Lung (tissue), 11 donors: ENCODE measurements at regions not wholly inside any gene's neighbourhood (a gene's known extent, or its start where the extent isn't known, plus 50 kb on each side); places are given as distances from the start of the nearest gene placed in this dataset.

Experiments
- ATAC-seq: fragments of 200-7000 bp; cut with Tn5 transposase; one replicate; pipeline ENCODE4 v1.9.1; 2020; ENCODE audit warnings: moderate number of reproducible peaks; ENCODE audit not compliant: insufficient read depth, low FRiP score
- DNase-seq, 3 donors: peaks; one replicate each; pipeline ENCODE4 v3.0.0-alpha.2; 2013 to 2017
- H3K27ac ChIP-seq, 2 donors: one replicate each; pipeline ENCODE4 v1.5.1; 2013; ENCODE audit warnings: mild to moderate bottlenecking in 2 of 2, moderate library complexity in 2 of 2, control low read depth in 1 of 2, inconsistent platforms in 1 of 2, low read depth in 1 of 2, low read length in 1 of 2
- H3K27me3 ChIP-seq, 3 donors: one replicate each; pipeline ENCODE4 v1.5.1; 2013; ENCODE audit warnings: low read length in 2 of 3; ENCODE audit not compliant: control insufficient read depth in 3 of 3, insufficient read depth in 3 of 3
- H3K36me3 ChIP-seq, 4 donors: one replicate each; pipeline ENCODE4 v1.5.1; 2013; ENCODE audit warnings: low read length in 4 of 4, mild to moderate bottlenecking in 1 of 4, moderate library complexity in 1 of 4; ENCODE audit not compliant: control insufficient read depth in 4 of 4, insufficient read depth in 4 of 4
- H3K4me1 ChIP-seq, 5 donors: one replicate each; pipeline ENCODE4 v1.5.1; 2013; ENCODE audit warnings: low read length in 5 of 5, mild to moderate bottlenecking in 2 of 5, moderate library complexity in 1 of 5; ENCODE audit not compliant: control insufficient read depth in 5 of 5, insufficient read depth in 5 of 5
- H3K4me3 ChIP-seq: one replicate; pipeline ENCODE4 v1.5.1; 2013; ENCODE audit warnings: mild to moderate bottlenecking, control low read depth, moderate library complexity
- H3K9ac ChIP-seq, 2 donors: one replicate each; pipeline ENCODE4 v1.5.1; 2013; ENCODE audit warnings: low read length in 2 of 2, control low read depth in 1 of 2; ENCODE audit not compliant: insufficient read depth in 1 of 2
- H3K9me3 ChIP-seq, 4 donors: one replicate each; pipeline ENCODE4 v1.5.1; 2013; ENCODE audit warnings: low read length in 3 of 4, mild to moderate bottlenecking in 1 of 4, moderate library complexity in 1 of 4; ENCODE audit not compliant: control insufficient read depth in 4 of 4, insufficient read depth in 3 of 4
- WGBS, 2 donors: extraction: QIAGEN DNeasy Blood & Tissue Kit; methylation state at CpG; one replicate each; pipeline ENCODE4 v1.1.7; 2013; 5-methylcytosine and 5-hydroxymethylcytosine counted together
- TF ChIP-seq, protein P1 (sequence below): IDR thresholded peaks from 2 replicates; pipeline ENCODE4 v1.5.1; 2012; ENCODE audit warnings: mild to moderate bottlenecking; ENCODE audit errors: control extremely low read depth, extremely low read depth
- donor health status: control.
- donor health status: control.
- donor health status: Bipolar disorder and iron deficiency.
- donor health status: healthy.
- donor health status: DM: yes; HTN: yes; CAD: no.

DNA sequence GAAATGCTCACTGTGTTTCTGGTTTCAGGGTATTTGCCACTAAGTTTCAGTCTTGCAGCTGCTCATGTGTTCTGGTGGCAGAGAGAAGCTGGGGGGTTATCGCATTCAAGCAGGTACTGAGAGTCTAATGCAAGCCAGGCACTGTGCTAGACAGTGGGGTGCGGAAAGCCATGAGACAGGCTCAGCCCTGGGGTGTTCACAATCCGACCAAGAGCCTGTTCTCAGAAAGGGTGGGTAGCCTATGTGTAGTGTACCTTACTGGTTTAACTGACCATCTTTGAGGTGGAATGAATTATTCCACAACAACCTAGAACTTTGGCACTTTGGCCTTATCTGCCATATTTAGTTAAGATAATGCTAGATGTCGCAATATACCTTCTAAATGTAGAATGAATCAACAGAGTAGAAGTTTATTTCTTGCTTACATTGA lies 55.3 kb upstream of the ROR1 start:
- no peak for ATAC-seq

DNA sequence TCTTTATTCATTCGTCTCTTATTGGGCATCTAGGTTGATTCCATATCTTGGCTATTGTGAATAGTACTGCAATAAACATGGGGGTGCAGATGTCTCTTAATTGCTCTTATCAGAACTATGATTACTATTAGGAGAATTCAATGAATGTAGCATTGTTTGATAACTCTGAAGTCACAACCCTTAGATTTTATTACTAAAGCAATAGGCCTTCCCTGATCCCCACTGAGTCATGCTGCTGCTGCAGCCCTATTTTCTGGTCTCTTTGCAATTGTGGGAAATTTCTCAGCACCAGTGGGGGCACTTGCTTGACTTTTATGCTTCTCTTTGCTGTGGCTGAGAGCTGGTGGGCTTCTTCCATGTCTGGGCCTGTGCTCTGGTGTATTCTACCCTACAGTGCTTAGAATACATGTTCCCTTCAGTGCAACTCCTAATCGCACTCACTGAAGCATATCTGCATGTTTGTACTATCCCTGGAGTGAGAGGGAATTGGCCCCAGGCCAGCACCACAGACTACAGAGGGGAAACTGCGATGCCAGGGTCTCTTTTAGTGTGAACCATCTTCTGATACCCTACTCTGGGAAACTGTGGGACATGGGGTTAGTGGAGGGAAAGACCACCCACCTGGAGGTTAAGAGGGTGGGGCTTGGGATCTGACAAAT lies 52.2 kb upstream of the ROR1 start:
- 71 to 84% methylated on average over 3 of the region's 3 CpGs for WGBS, 2 donors
- ATAC-seq: no peak

More for the DNA sequence above, 55.3 kb upstream of the ROR1 start:
- DNase-seq: no peak
- Histone ChIP-seq H3K27me3 (no peaks in the 10 kb centered on the region), H3K4me3 (no peak overlapping the region), H3K27ac (no peak overlapping the region), H3K9ac (no peak overlapping the region), H3K4me1 (peaks cover 0 to 11% (median 3%) of the 10 kb centered on the region in 5 donors), H3K36me3 (no peaks in the 10 kb centered on the region), H3K9me3 (no peaks in the 10 kb centered on the region)
- TF ChIP-seq, protein P1, sequence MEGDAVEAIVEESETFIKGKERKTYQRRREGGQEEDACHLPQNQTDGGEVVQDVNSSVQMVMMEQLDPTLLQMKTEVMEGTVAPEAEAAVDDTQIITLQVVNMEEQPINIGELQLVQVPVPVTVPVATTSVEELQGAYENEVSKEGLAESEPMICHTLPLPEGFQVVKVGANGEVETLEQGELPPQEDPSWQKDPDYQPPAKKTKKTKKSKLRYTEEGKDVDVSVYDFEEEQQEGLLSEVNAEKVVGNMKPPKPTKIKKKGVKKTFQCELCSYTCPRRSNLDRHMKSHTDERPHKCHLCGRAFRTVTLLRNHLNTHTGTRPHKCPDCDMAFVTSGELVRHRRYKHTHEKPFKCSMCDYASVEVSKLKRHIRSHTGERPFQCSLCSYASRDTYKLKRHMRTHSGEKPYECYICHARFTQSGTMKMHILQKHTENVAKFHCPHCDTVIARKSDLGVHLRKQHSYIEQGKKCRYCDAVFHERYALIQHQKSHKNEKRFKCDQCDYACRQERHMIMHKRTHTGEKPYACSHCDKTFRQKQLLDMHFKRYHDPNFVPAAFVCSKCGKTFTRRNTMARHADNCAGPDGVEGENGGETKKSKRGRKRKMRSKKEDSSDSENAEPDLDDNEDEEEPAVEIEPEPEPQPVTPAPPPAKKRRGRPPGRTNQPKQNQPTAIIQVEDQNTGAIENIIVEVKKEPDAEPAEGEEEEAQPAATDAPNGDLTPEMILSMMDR: no peak
- WGBS, 2 donors: 94 to 96% methylated on average over 4 of the region's 4 CpGs

DNA sequence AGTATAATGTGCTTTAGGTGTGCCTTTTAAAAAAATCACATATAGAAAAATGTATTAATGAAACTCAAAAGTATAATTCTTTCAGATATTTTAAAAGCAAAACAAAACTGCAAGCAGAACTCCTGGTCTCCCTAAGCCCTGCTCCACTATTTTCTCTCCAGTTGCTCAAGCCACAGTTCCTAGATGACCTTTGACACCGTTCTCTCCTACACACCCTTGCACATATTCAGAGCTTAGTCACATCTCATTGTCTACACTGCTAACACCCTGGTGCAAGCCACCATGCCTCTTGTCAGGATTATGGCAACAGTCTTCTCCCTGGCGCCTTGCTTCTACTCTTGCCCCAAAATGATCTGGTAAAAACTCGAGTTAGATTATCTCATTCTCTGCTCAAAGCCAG lies 50.2 kb upstream of the ROR1 start:
- WGBS, 2 donors: 57 to 59% methylated on average over 3 of the region's 3 CpGs
- Histone ChIP-seq H3K36me3 (no peaks in the 10 kb centered on the region), H3K4me3 (no peak overlapping the region), H3K9ac (no peak overlapping the region), H3K4me1 (peaks cover 0 to 5% (median 0%) of the 10 kb centered on the region in 5 donors), H3K9me3 (no peaks in the 10 kb centered on the region), H3K27ac (no peak overlapping the region), H3K27me3 (no peaks in the 10 kb centered on the region)
- DNase-seq: no peak
- ATAC-seq: no peak
- TF ChIP-seq, protein P1: no peak

More for the DNA sequence above, 52.2 kb upstream of the ROR1 start:
- Histone ChIP-seq H3K27ac (no peak overlapping the region), H3K4me1 (peaks cover 0 to 11% (median 0%) of the 10 kb centered on the region in 5 donors), H3K36me3 (no peaks in the 10 kb centered on the region), H3K27me3 (no peaks in the 10 kb centered on the region), H3K4me3 (no peak overlapping the region), H3K9ac (no peak overlapping the region), H3K9me3 (no peaks in the 10 kb centered on the region)
- TF ChIP-seq, protein P1: no peak
- DNase-seq: peak; percentile 50 to 65 (median 54)
